Fibroblast of lung (primary cell): ENCODE measurements at regions not wholly inside any gene's neighbourhood (a gene's known extent, or its start where the extent isn't known, plus 50 kb on each side); places are given as distances from the start of the nearest gene placed in this dataset.
"Not testable (repeated sequence)": the region's sequence is repeated elsewhere in the genome, so short reads cannot be mapped to it uniquely, and the experiment has no call there.

Experiments
- DNase-seq, 2 donors: peaks; one replicate each; pipeline versions ENCODE4 v3.0.0 to v3.0.0-alpha.2; 2010; ENCODE audit warnings: low read depth in 2 of 2
- H2AFZ ChIP-seq: 2 replicates; pipeline ENCODE4 v1.5.1; 2012; ENCODE audit warnings: low read length, control low read depth, inconsistent platforms
- H3K27ac ChIP-seq: 2 replicates; pipeline ENCODE4 v1.5.1; 2011; ENCODE audit warnings: low read length, control low read depth; ENCODE audit not compliant: insufficient read depth
- H3K27me3 ChIP-seq: 2 replicates; pipeline ENCODE4 v1.5.1; 2011; ENCODE audit warnings: mild to moderate bottlenecking, low read length; ENCODE audit not compliant: control insufficient read depth, insufficient read depth
- H3K36me3 ChIP-seq: 2 replicates; pipeline ENCODE4 v1.5.1; 2011; ENCODE audit warnings: low read length; ENCODE audit not compliant: control insufficient read depth, insufficient read depth
- H3K4me1 ChIP-seq: 2 replicates; pipeline ENCODE4 v1.5.1; 2011; ENCODE audit warnings: low read length; ENCODE audit not compliant: control insufficient read depth, insufficient read depth; ENCODE audit errors: extremely low read depth
- H3K4me2 ChIP-seq: 2 replicates; pipeline ENCODE4 v1.5.1; 2011; ENCODE audit warnings: low read length, control low read depth; ENCODE audit not compliant: insufficient read depth; ENCODE audit errors: extremely low read depth
- H3K4me3 ChIP-seq, 4 experiments: fragments of 200-600 bp in 1 of 4; sonication (generic) in 1 of 4; replicated peaks in 1 of 4; 2 replicates each; pipeline ENCODE4 v1.5.1; 2011 to 2016; ENCODE audit warnings: low read length in 4 of 4, low read depth in 3 of 4, mild to moderate bottlenecking in 3 of 4, control low read depth in 2 of 4, inconsistent platforms in 1 of 4, mixed read lengths in 1 of 4; ENCODE audit not compliant: insufficient read depth in 1 of 4; ENCODE audit errors: control extremely low read depth in 1 of 4
- H3K79me2 ChIP-seq: 2 replicates; pipeline ENCODE4 v1.5.1; 2012; ENCODE audit warnings: mild to moderate bottlenecking, low read length, inconsistent platforms; ENCODE audit not compliant: control insufficient read depth, insufficient read depth
- H3K9ac ChIP-seq: 2 replicates; pipeline ENCODE4 v1.5.1; 2011; ENCODE audit warnings: mild to moderate bottlenecking, low read length, control low read depth; ENCODE audit not compliant: insufficient read depth
- H3K9me3 ChIP-seq: 2 replicates; pipeline ENCODE4 v1.5.1; 2012; ENCODE audit warnings: low read depth, low read length; ENCODE audit not compliant: control insufficient read depth, insufficient read depth
- H4K20me1 ChIP-seq: 2 replicates; pipeline ENCODE4 v1.5.1; 2011; ENCODE audit warnings: low read length; ENCODE audit not compliant: control insufficient read depth, insufficient read depth; ENCODE audit errors: extremely low read depth
- CTCF ChIP-seq, 2 donors: IDR thresholded peaks in 1 of 2; conservative IDR thresholded peaks in 1 of 2; 1 replicate in 1 of 2; 2 replicates in 1 of 2; pipeline ENCODE4 v1.5.1; 2011 to 2012; ENCODE audit warnings: low read length in 2 of 2, control low read depth in 1 of 2, inconsistent platforms in 1 of 2, low read depth in 1 of 2, mild to moderate bottlenecking in 1 of 2
- EZH2 ChIP-seq: IDR thresholded peaks from 2 replicates; pipeline ENCODE4 v1.5.1; 2012; ENCODE audit warnings: low read length, control low read depth, mild to moderate bottlenecking; ENCODE audit errors: missing control alignments

- H3K9me3 ChIP-seq, H3K27me3 ChIP-seq, H3K4me2 ChIP-seq, H3K36me3 ChIP-seq, H3K79me2 ChIP-seq, H3K27ac ChIP-seq, H2AFZ ChIP-seq, H3K9ac ChIP-seq, DNase-seq, H3K4me3 ChIP-seq, H4K20me1 ChIP-seq, H3K4me1 ChIP-seq: not testable (repeated sequence)
These were observed 144.7 kb downstream of the LAT start for GRCh38 chr16:29129458-29130038.

GRCh38 chr16:29128732-29129457, 144.0 kb downstream of the LAT start:
- not testable (repeated sequence) for H2AFZ ChIP-seq, H3K27me3 ChIP-seq, H3K4me2 ChIP-seq, DNase-seq, H4K20me1 ChIP-seq, H3K4me1 ChIP-seq, H3K79me2 ChIP-seq, H3K9ac ChIP-seq, H3K36me3 ChIP-seq, H3K9me3 ChIP-seq, H3K4me3 ChIP-seq, H3K27ac ChIP-seq

GRCh38 chr16:29127806-29128420, 143.1 kb downstream of the LAT start:
- H3K4me1 ChIP-seq, H3K4me2 ChIP-seq, H2AFZ ChIP-seq, H3K36me3 ChIP-seq, H3K9me3 ChIP-seq, H3K27me3 ChIP-seq, H3K9ac ChIP-seq, H3K27ac ChIP-seq, H3K4me3 ChIP-seq, H3K79me2 ChIP-seq, DNase-seq, H4K20me1 ChIP-seq: not testable (repeated sequence)

- Histone ChIP-seq H3K9ac (no peak overlapping the region), H3K4me3 (no peak overlapping the region), H3K4me1 (no peaks in the 10 kb centered on the region), H2AFZ (no peak overlapping the region), H3K79me2 (no peaks in the 10 kb centered on the region), H3K4me2 (no peak overlapping the region), H3K27me3 (no peaks in the 10 kb centered on the region), H3K9me3 (no peaks in the 10 kb centered on the region), H3K36me3 (no peaks in the 10 kb centered on the region), H4K20me1 (no peaks in the 10 kb centered on the region), H3K27ac (no peak overlapping the region)
- TF ChIP-seq EZH2 (no peak), CTCF (conservative IDR thresholded peaks at IDR 0.05 in 1 of 2, IDR thresholded peaks at IDR 0.05 in 1 of 2; ENCODE audit: low read depth in 1 of 2, low read length in 2 of 2) (no peak)
- DNase-seq: no peak
These were observed 141.8 kb downstream of the LAT start for GRCh38 chr16:29126616-29127015.
